Stromal cell of bone marrow (primary cell): ENCODE measurements at regions not wholly inside any gene's neighbourhood (a gene's known extent, or its start where the extent isn't known, plus 50 kb on each side); places are given as distances from the start of the nearest gene placed in this dataset.
A peak's percentile ranks its signal among the peaks of the same experiment; 100 is the strongest.

Experiments
- DNase-seq: peaks from one replicate; pipeline ENCODE4 v3.0.0-alpha.2; 2012; ENCODE audit warnings: low read depth

DNA sequence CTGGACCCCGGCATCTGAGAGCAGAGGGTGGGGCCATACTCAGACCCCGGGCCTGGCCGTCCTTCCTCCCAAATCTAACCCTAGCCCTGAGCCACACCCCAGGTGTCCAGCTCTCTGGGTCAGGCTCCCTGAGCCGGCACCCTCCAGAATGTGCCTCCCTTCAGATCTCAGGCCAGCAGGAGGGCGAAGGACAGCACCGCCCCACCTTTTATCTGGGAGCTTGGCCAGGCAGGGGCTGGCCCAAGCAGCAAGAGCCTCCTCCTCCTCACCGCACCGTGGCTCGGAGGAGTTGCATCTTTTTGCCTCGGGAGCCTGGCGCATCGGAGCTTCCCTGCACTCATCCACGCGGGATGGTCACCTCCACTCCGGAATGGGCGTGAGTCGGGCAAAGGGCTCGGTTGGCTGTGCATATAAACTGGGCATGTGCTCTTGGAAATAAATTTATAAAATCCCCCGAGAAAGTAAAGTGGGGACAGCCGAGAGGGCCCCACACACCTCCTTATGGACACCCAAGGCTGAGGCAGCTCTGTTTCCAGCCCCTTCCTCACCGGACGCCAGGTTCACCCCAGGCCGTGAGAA lies 69.1 kb upstream of the CTDP1 start:
- no peak for DNase-seq

- DNase-seq = peak; percentile 54
These were observed 68.4 kb upstream of the CTDP1 start for GRCh38 chr18:79611040-79611681.

DNA sequence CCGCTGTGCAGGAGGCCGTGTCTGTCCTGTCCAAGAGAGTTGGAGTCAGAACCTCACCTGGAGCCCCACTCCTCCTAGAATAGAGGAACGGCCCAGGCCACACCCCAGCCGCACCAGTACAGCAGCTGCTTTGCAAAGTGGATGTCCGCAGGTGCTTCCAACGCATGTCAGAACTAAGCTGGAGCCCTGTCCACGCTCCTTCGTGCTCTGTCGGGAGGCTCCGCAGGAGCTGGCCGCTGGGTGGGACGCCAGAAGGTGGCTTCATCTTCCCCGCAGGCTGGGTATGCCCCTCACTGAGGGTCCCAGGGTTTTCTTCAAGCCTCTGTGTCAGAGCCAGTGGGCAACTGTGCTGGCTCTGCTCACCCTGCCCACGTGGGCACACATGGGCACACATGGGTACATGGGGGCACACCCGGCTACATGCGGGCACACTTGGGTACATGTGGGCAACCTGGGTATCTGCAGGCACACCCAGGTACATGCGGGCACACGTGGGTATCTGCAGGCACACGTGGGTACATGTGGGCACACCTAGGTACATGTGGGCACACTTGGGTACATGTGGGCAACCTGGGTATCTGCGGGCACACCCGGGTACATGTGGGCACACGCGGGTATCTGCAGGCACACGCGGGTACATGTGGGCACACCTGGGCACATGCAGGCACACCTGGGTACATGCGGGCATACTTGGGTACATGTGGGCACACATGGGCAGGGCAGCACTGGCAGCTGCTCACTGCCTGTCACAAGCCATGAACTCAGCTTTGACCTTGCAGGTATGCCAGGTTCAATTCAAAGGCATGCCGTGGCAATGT lies 67.1 kb upstream of the CTDP1 start:
- no peak for DNase-seq

GRCh38 chr18:79613186-79613931 lies 66.2 kb upstream of the CTDP1 start:
- no peak for DNase-seq

DNA sequence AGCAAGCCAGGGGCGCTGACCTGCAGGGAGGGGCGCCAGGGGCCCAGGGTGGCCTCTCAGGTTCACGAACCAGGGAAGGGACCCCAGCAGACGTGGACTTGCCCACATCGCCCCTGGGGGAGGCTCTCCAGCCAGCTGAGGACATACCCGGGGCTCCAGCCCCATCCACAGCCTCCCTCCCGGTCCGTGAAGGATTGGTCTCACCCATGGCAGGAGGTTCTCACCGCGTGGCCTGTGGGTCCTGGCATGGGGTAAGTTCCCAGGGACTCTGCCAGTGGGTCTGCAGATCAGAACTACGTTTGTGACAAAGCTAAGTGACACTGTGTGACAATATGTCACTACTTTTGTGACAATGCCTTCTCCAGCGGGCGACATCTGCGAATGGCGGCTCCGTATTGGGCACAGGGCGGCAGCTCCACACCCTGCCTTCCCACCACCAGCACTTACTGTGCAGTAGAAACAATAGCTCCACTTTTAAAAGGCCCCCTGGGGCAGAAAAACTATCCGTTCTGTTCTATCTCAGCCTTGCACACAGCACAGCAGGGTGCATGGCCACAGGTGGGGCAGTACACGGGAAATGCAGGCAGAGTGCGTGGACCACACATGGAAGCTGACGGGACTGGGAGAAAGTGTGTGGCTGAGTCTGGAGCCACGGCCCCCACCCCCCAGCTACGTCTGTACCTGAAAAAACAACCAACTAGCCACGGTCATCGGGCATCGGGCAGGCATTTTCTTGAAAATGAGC lies 65.2 kb upstream of the CTDP1 start:
- no peak for DNase-seq

GRCh38 chr18:79615091-79615490 lies 64.5 kb upstream of the CTDP1 start:
- DNase-seq = no peak

- DNase-seq = no peak
These were observed 64.0 kb upstream of the CTDP1 start for GRCh38 chr18:79615586-79615985.

DNA sequence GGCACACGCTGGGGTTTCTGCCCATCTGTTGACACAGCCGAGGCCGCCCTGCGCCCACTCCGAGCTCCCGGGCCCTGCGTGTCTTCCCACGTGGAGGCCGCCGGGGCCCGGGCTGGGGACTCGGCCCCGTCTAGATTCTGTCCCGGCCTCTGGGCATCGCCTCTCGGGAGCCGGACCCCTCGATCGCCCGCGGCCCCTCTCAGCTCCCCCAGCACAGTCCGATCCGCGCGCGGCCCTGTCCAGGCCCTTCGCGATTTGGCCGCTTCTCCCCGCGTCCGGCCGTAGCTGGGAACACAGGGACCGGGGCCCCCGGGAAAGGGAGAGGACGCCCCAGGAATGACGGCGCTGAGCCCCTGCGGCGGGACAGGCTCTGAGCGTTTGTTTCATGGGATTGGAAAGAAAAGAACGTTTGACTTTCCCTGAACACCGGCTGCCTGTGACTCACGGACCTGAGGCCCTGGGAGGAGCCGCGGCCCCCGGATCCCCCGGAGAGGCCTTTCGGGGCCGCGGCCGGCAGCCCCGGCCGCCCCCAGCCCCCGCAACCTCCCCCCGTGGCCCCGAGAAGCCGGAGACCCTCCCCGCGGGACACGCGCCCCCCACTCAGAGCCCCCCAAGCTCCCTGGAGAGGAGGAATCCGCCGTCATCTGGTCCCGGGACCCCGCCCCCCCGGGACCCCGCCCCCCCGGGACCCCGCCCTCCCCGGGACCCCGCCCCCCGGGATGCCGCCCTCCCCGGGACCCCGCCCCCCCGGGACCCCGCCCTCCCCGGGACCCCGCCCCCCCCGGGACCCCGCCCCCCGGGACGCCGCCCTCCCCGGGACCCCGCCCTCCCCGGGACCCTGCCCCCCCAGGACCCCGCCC lies 62.7 kb upstream of the CTDP1 start:
- no peak for DNase-seq

- no peak for DNase-seq
These were observed 61.8 kb upstream of the CTDP1 start for GRCh38 chr18:79617511-79618500.

DNA sequence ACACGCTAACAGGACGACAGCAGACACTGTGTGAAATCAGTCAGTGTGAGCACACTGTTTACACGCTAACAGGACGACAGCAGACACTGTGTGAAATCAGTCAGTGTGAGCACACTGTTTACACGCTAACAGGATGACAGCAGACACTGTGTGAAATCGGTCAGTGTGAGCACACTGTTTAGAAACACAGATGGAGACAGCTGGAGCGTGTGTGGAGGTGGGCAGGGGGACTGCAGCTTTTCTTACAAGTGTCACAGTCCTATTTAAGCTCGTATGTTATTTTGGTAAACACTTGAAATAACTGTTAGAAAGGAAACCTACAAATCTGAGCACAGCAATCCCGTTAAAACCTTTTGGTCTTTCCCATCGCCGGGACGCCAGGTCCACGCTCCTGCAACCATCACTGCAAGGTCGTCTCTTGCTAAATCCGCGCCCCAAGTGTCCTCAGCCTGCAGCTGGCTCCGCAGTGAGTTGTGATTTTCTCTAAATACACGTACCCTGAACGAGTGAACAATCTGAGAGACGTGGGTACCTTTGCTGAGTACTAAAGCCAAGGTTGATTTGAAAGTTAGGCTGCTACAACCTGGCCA lies 58.9 kb upstream of the CTDP1 start:
- DNase-seq = no peak

DNA sequence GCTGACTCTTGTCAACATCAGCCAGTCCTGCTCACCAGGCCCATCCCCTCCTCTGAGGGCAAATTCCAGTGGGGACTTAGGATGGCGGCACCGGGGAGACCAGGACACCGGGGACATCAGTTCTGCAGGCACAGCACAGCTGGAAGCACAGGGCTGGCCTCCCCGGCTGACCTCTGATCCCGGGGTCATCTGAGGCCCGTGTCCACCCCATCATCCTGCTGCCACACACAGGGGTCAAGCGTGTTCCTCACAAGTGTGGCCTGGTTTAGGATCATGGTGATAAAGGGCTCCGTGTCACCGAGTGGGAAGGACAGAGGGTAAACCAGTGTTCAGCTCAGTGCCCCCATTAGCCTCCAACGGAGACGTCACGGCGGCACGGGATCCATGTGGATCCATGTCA lies 58.1 kb upstream of the CTDP1 start:
- no peak for DNase-seq

- DNase-seq = no peak
These were observed 57.6 kb upstream of the CTDP1 start for GRCh38 chr18:79622004-79622403.

DNA sequence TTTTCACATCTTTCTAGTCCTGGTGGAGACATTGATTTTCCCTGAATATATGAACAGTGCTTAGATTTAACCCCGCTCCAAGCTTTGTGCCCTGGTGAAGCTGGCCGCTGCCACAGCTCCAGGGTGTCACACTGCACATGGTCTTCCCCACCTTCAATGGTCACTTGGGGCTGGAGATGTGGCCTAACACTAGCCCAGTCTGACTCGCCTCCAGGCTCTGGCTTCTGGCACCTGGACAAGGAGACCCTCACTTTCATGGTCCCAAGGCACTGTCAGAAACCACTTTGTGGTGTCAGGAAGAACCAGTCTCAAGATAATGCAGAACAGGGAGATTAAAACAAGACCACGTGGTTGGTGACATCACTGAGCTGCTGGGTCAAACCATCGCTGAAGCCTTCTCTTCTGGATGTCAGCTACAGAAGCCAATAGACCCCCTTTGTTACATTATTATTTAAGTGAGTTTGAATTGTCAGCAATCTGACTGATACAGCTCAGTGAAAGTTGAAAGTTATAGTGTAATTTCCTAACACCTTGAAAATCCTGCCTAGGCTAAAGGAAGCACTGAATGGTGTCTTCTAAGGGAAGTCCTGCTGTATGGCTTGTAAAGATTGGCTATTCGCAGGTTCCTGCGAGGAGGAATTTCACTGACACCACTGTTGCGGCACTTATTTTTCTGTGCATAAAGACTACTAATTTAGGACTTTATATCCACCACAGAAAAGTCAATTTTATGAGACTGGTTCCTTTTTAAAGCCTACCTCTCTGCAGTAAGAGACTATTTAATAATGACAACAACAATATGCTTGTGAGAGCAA lies 55.0 kb upstream of the CTDP1 start:
- DNase-seq = no peak

GRCh38 chr18:79625195-79625923 lies 54.2 kb upstream of the CTDP1 start:
- no peak for DNase-seq

- no peak for DNase-seq
These were observed 53.6 kb upstream of the CTDP1 start for GRCh38 chr18:79625924-79626561.

- DNase-seq = no peak
These were observed 52.5 kb upstream of the CTDP1 start for GRCh38 chr18:79626905-79627749.
